ENCODE measurements at regions not wholly inside any gene's neighbourhood (a gene's known extent, or its start where the extent isn't known, plus 50 kb on each side); places are given as distances from the start of the nearest gene placed in this dataset.
"Not testable (repeated sequence)": the region's sequence is repeated elsewhere in the genome, so short reads cannot be mapped to it uniquely, and the experiment has no call there.

DNA sequence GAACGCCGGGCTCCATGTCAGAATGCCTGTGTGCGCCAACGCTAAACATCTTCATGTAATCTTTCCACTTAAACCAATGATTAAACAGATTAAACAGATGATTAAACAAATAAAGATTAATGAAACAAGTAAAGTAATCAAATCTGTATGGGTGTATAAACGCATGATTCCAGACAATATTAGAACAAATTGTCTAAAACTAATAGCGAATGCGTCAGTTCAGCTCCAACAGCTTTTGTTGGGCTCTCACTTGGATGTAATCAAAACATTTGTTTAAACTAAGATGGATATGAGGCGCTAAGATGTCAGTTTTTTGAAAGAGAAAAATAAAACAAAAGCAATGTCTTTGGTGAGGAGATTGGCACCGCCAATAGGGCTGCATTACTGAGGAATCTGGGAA is 299.1 kb upstream of the TLE3 start:
- DNase-seq (ENCODE audit: low spot score): no peak

DNA sequence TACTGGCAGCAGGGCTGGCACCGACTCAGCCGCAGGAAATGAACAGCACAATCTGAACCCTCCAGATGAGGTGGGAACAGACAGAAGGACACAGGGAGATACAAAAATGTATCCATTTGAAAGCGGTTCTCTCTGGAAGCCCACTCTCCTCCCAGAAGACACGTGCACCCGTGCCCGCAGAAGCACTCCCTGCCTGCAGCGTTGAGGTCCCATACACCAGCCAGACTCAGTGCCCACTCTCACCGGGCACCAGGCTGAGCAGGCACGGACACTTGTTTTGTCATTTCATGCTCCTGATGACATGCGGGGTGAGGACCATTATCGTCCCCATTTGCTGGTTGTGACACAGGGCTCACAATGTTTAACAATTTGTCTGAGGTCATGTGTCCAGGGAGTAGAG is 297.4 kb upstream of the TLE3 start:
- DNase-seq (ENCODE audit: low spot score): no peak

- DNase-seq (ENCODE audit: low spot score): no peak
Measured at GRCh38 chr15:70390723-70391122, 293.0 kb upstream of the TLE3 start.

GRCh38 chr15:70387993-70388392 is 290.3 kb upstream of the TLE3 start:
- DNase-seq (ENCODE audit: low spot score): no peak

DNA sequence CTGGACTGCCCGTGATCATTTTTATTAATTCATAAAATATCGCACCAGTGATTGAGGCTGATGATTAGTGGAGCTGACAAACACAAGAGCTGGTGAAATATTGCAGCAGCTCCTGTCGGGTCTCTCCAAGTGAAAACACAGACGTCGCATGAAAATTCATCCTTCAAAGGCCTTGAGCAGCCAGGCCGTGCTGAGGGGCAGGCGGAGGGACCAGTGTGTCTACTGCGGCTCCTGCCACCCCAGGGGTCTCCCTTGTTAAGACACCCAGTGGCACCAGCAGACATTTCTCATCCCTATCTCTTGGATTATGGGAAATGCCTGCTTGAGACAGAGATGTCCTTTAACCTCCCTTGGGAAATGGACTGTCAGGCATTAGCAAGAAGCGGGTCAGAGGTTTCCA is 289.4 kb upstream of the TLE3 start:
- no peak for DNase-seq (ENCODE audit: low spot score)

GRCh38 chr15:70385711-70386110 is 288.0 kb upstream of the TLE3 start:
- DNase-seq (ENCODE audit: low spot score): no peak

DNA sequence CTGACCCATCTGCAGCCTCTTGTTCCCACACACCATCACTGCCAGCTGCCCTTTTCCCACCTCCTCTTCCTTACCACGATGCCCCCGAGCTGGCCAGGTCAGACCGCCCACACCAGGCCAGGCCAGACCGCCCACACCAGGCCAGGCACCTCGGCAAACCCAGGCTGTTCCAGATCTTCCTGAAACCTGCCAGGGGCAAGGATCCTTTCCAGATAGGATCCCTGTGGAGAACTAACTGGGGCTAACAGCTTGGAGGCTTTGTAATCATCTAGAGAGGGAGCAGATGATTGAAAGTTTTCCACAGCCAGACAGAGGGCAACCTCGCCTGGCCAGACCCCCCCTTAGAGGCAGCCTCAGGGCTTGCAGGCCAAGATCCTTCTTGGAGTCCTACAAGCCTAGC is 287.3 kb upstream of the TLE3 start:
- DNase-seq (ENCODE audit: low spot score): no peak

DNA sequence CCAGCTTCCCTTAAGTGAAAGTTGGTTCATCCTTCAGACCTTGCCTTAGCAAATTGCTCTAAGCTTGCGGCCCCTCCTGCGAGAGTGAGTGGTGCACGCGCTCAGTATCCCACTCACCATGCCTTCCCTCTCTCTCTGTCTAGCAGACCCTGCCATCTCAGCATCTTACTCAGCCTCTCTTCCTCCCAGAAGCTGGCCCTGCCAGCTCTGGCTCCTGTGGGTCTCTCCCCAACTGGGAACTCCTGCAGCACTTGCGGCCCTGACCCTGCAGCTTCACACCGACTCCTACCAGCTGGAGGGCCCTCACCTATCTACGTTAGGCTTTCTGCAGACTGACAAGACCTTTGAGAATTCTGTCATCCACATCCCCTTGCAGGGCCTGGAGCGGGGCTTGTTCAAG is 286.1 kb upstream of the TLE3 start:
- no peak for DNase-seq (ENCODE audit: low spot score)

GRCh38 chr15:70382762-70383458 is 285.2 kb upstream of the TLE3 start:
- DNase-seq (ENCODE audit: low spot score): no peak

GRCh38 chr15:70382009-70382749 is 284.5 kb upstream of the TLE3 start:
- DNase-seq (ENCODE audit: low spot score): no peak

GRCh38 chr15:70379938-70380883 is 282.5 kb upstream of the TLE3 start:
- DNase-seq (ENCODE audit: low spot score): no peak

- DNase-seq (ENCODE audit: low spot score): no peak
Measured at GRCh38 chr15:70379134-70379533, 281.4 kb upstream of the TLE3 start.

- no peak for DNase-seq (ENCODE audit: low spot score)
Measured at GRCh38 chr15:70378126-70379031, 280.7 kb upstream of the TLE3 start.

- DNase-seq (ENCODE audit: low spot score): no peak
Measured at GRCh38 chr15:70376929-70377691, 279.4 kb upstream of the TLE3 start.

GRCh38 chr15:70376031-70376928 is 278.6 kb upstream of the TLE3 start:
- DNase-seq (ENCODE audit: low spot score): no peak

DNA sequence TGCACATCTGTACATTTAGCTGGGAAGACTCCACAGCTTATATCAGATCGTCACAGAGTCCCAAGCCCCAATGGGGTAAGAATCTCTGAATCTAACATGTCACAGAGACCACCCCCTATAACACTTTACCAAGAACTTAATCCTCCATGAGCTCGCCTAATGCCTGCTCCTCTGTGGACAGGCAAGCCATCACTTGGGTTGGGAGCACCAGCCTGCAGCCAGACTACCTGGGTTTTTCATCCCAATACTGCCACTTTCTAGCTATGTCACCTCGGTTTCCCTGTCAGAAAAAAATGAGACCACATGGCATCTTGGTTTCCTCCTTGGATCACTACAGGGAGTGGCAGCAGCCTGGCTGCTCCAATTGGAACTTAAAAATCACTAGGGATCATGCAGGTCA is 277.9 kb upstream of the TLE3 start:
- no peak for DNase-seq (ENCODE audit: low spot score)

DNA sequence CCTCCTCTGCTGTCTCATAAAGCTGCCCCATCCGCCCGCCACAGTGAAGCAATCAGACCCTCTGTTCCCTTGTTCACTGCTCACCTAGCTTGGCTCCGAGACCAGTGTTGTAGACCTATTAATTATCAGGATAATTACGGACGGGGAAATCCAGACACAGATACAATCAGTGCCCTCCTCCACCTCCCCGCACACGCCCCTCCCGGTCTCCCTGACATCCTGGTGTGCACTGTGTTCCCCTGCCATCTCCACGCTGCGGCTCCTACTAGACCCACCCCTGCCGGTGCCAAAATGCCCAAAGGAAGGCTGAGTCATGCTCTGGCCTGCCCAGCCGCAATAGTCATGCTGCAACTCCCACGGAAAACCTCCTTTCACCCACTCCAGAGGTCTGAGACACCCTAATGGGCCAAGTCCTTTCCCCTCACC is 277.3 kb upstream of the TLE3 start:
- no peak for DNase-seq (ENCODE audit: low spot score)

- DNase-seq (ENCODE audit: low spot score): no peak
Measured at GRCh38 chr15:70374096-70374495, 276.4 kb upstream of the TLE3 start.

DNA sequence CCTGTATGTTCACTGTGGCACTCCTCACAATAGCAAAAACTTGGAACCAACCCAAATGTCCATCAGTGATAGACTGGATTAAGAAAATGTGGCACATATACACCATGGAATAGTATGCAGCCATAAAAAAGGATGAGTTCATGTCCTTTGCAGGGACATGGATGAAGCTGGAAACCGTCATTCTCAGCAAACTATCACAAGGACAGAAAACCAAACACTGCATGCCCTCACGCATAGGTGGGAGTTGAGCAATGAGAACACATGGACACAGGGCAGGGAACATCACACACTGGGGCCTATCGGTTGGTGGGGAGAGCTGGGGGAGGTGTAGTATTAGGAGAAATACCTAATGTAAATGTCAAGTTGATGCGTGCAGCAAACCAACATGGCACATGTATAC is 275.7 kb upstream of the TLE3 start:
- DNase-seq (ENCODE audit: low spot score): not testable (repeated sequence)

Measured in hepatic stellate cell (primary cell).